ENCODE measurements at regions not wholly inside any gene's neighbourhood (a gene's known extent, or its start where the extent isn't known, plus 50 kb on each side); places are given as distances from the start of the nearest gene placed in this dataset.

- no peak for TF ChIP-seq GATA2 (IDR thresholded peaks at IDR 0.05; ENCODE audit: low read depth, low read length)
- TF ChIP-seq GATA3 (IDR thresholded peaks at IDR 0.05; ENCODE audit: low read depth, low read length) = no peak
These were observed 406.6 kb upstream of the DPPA4 start for GRCh38 chr3:109743981-109744380.

Measured in SH-SY5Y (cell line).